ENCODE measurements at regions not wholly inside any gene's neighbourhood (a gene's known extent, or its start where the extent isn't known, plus 50 kb on each side); places are given as distances from the start of the nearest gene placed in this dataset.

GRCh38 chr10:2280713-2281300, 543.5 kb upstream of the ADARB2 start:
- H3K9me3 ChIP-seq (ENCODE audit: control insufficient read depth in 2 of 3, insufficient read depth in 1 of 3, low read length in 3 of 3): no peaks in the 10 kb centered on the region
- no peak overlapping the region for H3K27ac ChIP-seq (ENCODE audit: low read depth in 2 of 2, low read length in 2 of 2)
- H3K4me1 ChIP-seq (ENCODE audit: control insufficient read depth in 2 of 3, insufficient read depth in 2 of 3, low read depth in 1 of 3, low read length in 3 of 3): no peaks in the 10 kb centered on the region
- no peak overlapping the region for H3K9ac ChIP-seq (ENCODE audit: low read length in 3 of 3)
- no peaks in the 10 kb centered on the region for H3K36me3 ChIP-seq (ENCODE audit: control insufficient read depth in 2 of 3, insufficient read depth in 3 of 3, low read length in 3 of 3)
- intact Hi-C loops (cut with DNase I): no loop called here
- FAIRE-seq (no peak), DNase-seq (no peak)
- no peak for TF ChIP-seq CTCF (IDR thresholded peaks at IDR 0.05; ENCODE audit: borderline replicate concordance, extremely low read depth, insufficient read depth)
- no peaks in the 10 kb centered on the region for H3K27me3 ChIP-seq (ENCODE audit: control insufficient read depth, insufficient read depth, low read length)
- H3K4me3 ChIP-seq (ENCODE audit: low read length in 3 of 3): no peak overlapping the region

GRCh38 chr10:2279711-2280110, 542.4 kb upstream of the ADARB2 start:
- peak in 1 of 5 donors; percentile 15 for DNase-seq
- FAIRE-seq: no peak
- intact Hi-C loops (cut with DNase I): no loop called here
- no peaks in the 10 kb centered on the region for H3K27me3 ChIP-seq (ENCODE audit: control insufficient read depth, insufficient read depth, low read length)
- H3K4me3 ChIP-seq (ENCODE audit: low read length in 3 of 3): no peak overlapping the region
- no peaks in the 10 kb centered on the region for H3K4me1 ChIP-seq (ENCODE audit: control insufficient read depth in 2 of 3, insufficient read depth in 2 of 3, low read depth in 1 of 3, low read length in 3 of 3)
- H3K36me3 ChIP-seq (ENCODE audit: control insufficient read depth in 2 of 3, insufficient read depth in 3 of 3, low read length in 3 of 3): no peaks in the 10 kb centered on the region
- no peak overlapping the region for H3K27ac ChIP-seq (ENCODE audit: low read depth in 2 of 2, low read length in 2 of 2)
- H3K9ac ChIP-seq (ENCODE audit: low read length in 3 of 3): no peak overlapping the region
- no peaks in the 10 kb centered on the region for H3K9me3 ChIP-seq (ENCODE audit: control insufficient read depth in 2 of 3, insufficient read depth in 1 of 3, low read length in 3 of 3)
- no peak for TF ChIP-seq CTCF (IDR thresholded peaks at IDR 0.05; ENCODE audit: borderline replicate concordance, extremely low read depth, insufficient read depth)

GRCh38 chr10:2278363-2278762, 541.0 kb upstream of the ADARB2 start:
- Histone ChIP-seq H3K27ac (ENCODE audit: low read depth in 2 of 2, low read length in 2 of 2) (no peak overlapping the region), H3K4me1 (ENCODE audit: control insufficient read depth in 2 of 3, insufficient read depth in 2 of 3, low read depth in 1 of 3, low read length in 3 of 3) (no peaks in the 10 kb centered on the region), H3K9ac (ENCODE audit: low read length in 3 of 3) (no peak overlapping the region), H3K36me3 (ENCODE audit: control insufficient read depth in 2 of 3, insufficient read depth in 3 of 3, low read length in 3 of 3) (no peaks in the 10 kb centered on the region), H3K27me3 (ENCODE audit: control insufficient read depth, insufficient read depth, low read length) (no peaks in the 10 kb centered on the region), H3K9me3 (ENCODE audit: control insufficient read depth in 2 of 3, insufficient read depth in 1 of 3, low read length in 3 of 3) (no peaks in the 10 kb centered on the region), H3K4me3 (ENCODE audit: low read length in 3 of 3) (no peak overlapping the region)
- intact Hi-C loops (cut with DNase I): no loop called here
- FAIRE-seq (no peak), DNase-seq (no peak)
- TF ChIP-seq CTCF (IDR thresholded peaks at IDR 0.05; ENCODE audit: borderline replicate concordance, extremely low read depth, insufficient read depth): no peak

- Histone ChIP-seq H3K4me3 (ENCODE audit: low read length in 3 of 3) (no peak overlapping the region), H3K36me3 (ENCODE audit: control insufficient read depth in 2 of 3, insufficient read depth in 3 of 3, low read length in 3 of 3) (no peaks in the 10 kb centered on the region), H3K27ac (ENCODE audit: low read depth in 2 of 2, low read length in 2 of 2) (no peak overlapping the region), H3K9me3 (ENCODE audit: control insufficient read depth in 2 of 3, insufficient read depth in 1 of 3, low read length in 3 of 3) (peaks cover 0 to 6% (median 0%) of the 10 kb centered on the region in 3 donors), H3K9ac (ENCODE audit: low read length in 3 of 3) (no peak overlapping the region), H3K4me1 (ENCODE audit: control insufficient read depth in 2 of 3, insufficient read depth in 2 of 3, low read depth in 1 of 3, low read length in 3 of 3) (no peaks in the 10 kb centered on the region), H3K27me3 (ENCODE audit: control insufficient read depth, insufficient read depth, low read length) (no peaks in the 10 kb centered on the region)
- DNase-seq (no peak), FAIRE-seq (no peak)
- TF ChIP-seq CTCF (IDR thresholded peaks at IDR 0.05; ENCODE audit: borderline replicate concordance, extremely low read depth, insufficient read depth): no peak
- intact Hi-C loops (cut with DNase I): no loop called here
Measured at GRCh38 chr10:2263561-2263960, 526.2 kb upstream of the ADARB2 start.

All from kidney (tissue), 13 donors.